Keratinocyte (primary cell): ENCODE measurements at regions not wholly inside any gene's neighbourhood (a gene's known extent, or its start where the extent isn't known, plus 50 kb on each side); places are given as distances from the start of the nearest gene placed in this dataset.

Source experiments
- DNase-seq: peaks from one replicate; pipeline ENCODE4 v3.0.0-alpha.2; 2011; ENCODE audit warnings: low read depth, missing footprints, low spot score
- FAIRE-seq: peaks from 2 replicates; lab custom pipeline; 2011; peaks lifted over from hg19 to GRCh38; lab: Jason Lieb, UNC
- H2AFZ ChIP-seq: 2 replicates; pipeline ENCODE4 v1.6.0; 2012; ENCODE audit warnings: low read length, control low read depth, inconsistent platforms; ENCODE audit not compliant: control insufficient read depth
- H3K27ac ChIP-seq: 2 replicates; pipeline ENCODE4 v1.5.1; 2011; ENCODE audit warnings: low read length; ENCODE audit not compliant: control insufficient read depth, insufficient read depth
- H3K27me3 ChIP-seq: 3 replicates; pipeline ENCODE4 v1.6.0; 2011; ENCODE audit warnings: low read length; ENCODE audit not compliant: control insufficient read depth, insufficient read depth; ENCODE audit errors: extremely low read depth
- H3K36me3 ChIP-seq, 2 experiments: 2 replicates in 1 of 2; 3 replicates in 1 of 2; pipeline ENCODE4 v1.5.1; 2011; ENCODE audit warnings: low read length in 2 of 2, mild to moderate bottlenecking in 1 of 2; ENCODE audit not compliant: control insufficient read depth in 2 of 2, insufficient read depth in 2 of 2; ENCODE audit errors: extremely low read depth in 1 of 2
- H3K4me1 ChIP-seq: 3 replicates; pipeline ENCODE4 v1.5.1; 2011; ENCODE audit warnings: low read length; ENCODE audit not compliant: control insufficient read depth, insufficient read depth; ENCODE audit errors: extremely low read depth
- H3K4me2 ChIP-seq: 3 replicates; pipeline ENCODE4 v1.6.0; 2011; ENCODE audit warnings: low read depth, low read length; ENCODE audit not compliant: control insufficient read depth, insufficient read depth; ENCODE audit errors: extremely low read depth
- H3K4me3 ChIP-seq, 3 experiments: fragments of 200-600 bp in 1 of 3; sonication (generic) in 1 of 3; 2 replicates in 2 of 3; 3 replicates in 1 of 3; pipeline ENCODE4 v1.5.1; 2011 to 2016; ENCODE audit warnings: low read length in 3 of 3, mild to moderate bottlenecking in 3 of 3, control low read depth in 2 of 3, inconsistent platforms in 1 of 3, low read depth in 1 of 3, mixed read lengths in 1 of 3, mixed run types in 1 of 3, moderate library complexity in 1 of 3; ENCODE audit not compliant: control insufficient read depth in 2 of 3, insufficient read depth in 2 of 3; ENCODE audit errors: extremely low read depth in 1 of 3
- H3K79me2 ChIP-seq: 2 replicates; pipeline ENCODE4 v1.6.0; 2012; ENCODE audit warnings: low read length; ENCODE audit not compliant: control insufficient read depth, insufficient read depth
- H3K9ac ChIP-seq: 3 replicates; pipeline ENCODE4 v1.6.0; 2011; ENCODE audit warnings: low read length; ENCODE audit not compliant: control insufficient read depth, insufficient read depth; ENCODE audit errors: extremely low read depth
- H3K9me1 ChIP-seq: 3 replicates; pipeline ENCODE4 v1.6.0; 2011; ENCODE audit warnings: low read length; ENCODE audit not compliant: control insufficient read depth, insufficient read depth; ENCODE audit errors: extremely low read depth
- H3K9me3 ChIP-seq: 2 replicates; pipeline ENCODE4 v1.5.1; 2012; ENCODE audit warnings: low read depth, low read length; ENCODE audit not compliant: control insufficient read depth
- H4K20me1 ChIP-seq: 3 replicates; pipeline ENCODE4 v1.6.0; 2011; ENCODE audit warnings: low read length; ENCODE audit not compliant: control insufficient read depth, insufficient read depth; ENCODE audit errors: extremely low read depth
- CTCF ChIP-seq, 3 experiments: IDR thresholded peaks in 1 of 3; conservative IDR thresholded peaks in 1 of 3; optimal IDR thresholded peaks in 1 of 3; 2 replicates in 2 of 3; 3 replicates in 1 of 3; pipeline versions ENCODE3 to v1.5.1; 2011; ENCODE audit warnings: low read length in 3 of 3, mild to moderate bottlenecking in 3 of 3, moderate library complexity in 2 of 3, control low read depth in 1 of 3, inconsistent platforms in 1 of 3; ENCODE audit not compliant: insufficient read depth in 2 of 3; ENCODE audit errors: extremely low read depth in 1 of 3
- EZH2 ChIP-seq: IDR thresholded peaks from one replicate; pipeline ENCODE4 v1.6.1; 2012; ENCODE audit warnings: inconsistent platforms, mild to moderate bottlenecking, low read length, moderate library complexity
- dilution Hi-C: fragments of 300-500 bp; cut with MboI; formaldehyde crosslinking; loops from one replicate; pipeline ENCODE4 v1.7.0; 2020; ENCODE audit warnings: low sequenced_read_pairs; ENCODE audit not compliant: extremely low pct_ligation_motif_present

- TF ChIP-seq EZH2: no peak
- TF ChIP-seq CTCF (optimal IDR thresholded peaks at IDR 0.05 in 1 of 3, IDR thresholded peaks at IDR 0.05 in 1 of 3, conservative IDR thresholded peaks at IDR 0.05 in 1 of 3; ENCODE audit: extremely low read depth in 1 of 3, insufficient read depth in 2 of 3, low read length in 3 of 3): no peak
- dilution Hi-C loops: no loop called here
- H3K79me2 ChIP-seq: no peaks in the 10 kb centered on the region
- no peak overlapping the region for H3K27ac ChIP-seq
- H3K4me1 ChIP-seq: no peaks in the 10 kb centered on the region
- no peak for FAIRE-seq
- H4K20me1 ChIP-seq: no peaks in the 10 kb centered on the region
- H3K4me2 ChIP-seq: no peak overlapping the region
- no peaks in the 10 kb centered on the region for H3K9me3 ChIP-seq
- H3K36me3 ChIP-seq: no peaks in the 10 kb centered on the region
- no peak overlapping the region for H2AFZ ChIP-seq
- H3K27me3 ChIP-seq: no peaks in the 10 kb centered on the region
- no peak overlapping the region for H3K9ac ChIP-seq
- DNase-seq: no peak
- H3K4me3 ChIP-seq: no peak overlapping the region
- no peaks in the 10 kb centered on the region for H3K9me1 ChIP-seq
Observed at GRCh38 chr11:92141725-92142124, 82.9 kb upstream of the FAT3 start.

GRCh38 chr11:92141159-92141558 lies 83.5 kb upstream of the FAT3 start:
- Histone ChIP-seq H4K20me1 (no peaks in the 10 kb centered on the region), H2AFZ (no peak overlapping the region), H3K27ac (no peak overlapping the region), H3K27me3 (no peaks in the 10 kb centered on the region), H3K36me3 (no peaks in the 10 kb centered on the region), H3K9ac (no peak overlapping the region), H3K9me3 (no peaks in the 10 kb centered on the region), H3K4me3 (no peak overlapping the region), H3K4me2 (no peak overlapping the region), H3K79me2 (no peaks in the 10 kb centered on the region), H3K4me1 (no peaks in the 10 kb centered on the region), H3K9me1 (no peaks in the 10 kb centered on the region)
- TF ChIP-seq CTCF (optimal IDR thresholded peaks at IDR 0.05 in 1 of 3, IDR thresholded peaks at IDR 0.05 in 1 of 3, conservative IDR thresholded peaks at IDR 0.05 in 1 of 3; ENCODE audit: extremely low read depth in 1 of 3, insufficient read depth in 2 of 3, low read length in 3 of 3) (no peak), EZH2 (no peak)
- FAIRE-seq (no peak), DNase-seq (no peak)
- dilution Hi-C loops: no loop called here
